ENCODE measurements at regions not wholly inside any gene's neighbourhood (a gene's known extent, or its start where the extent isn't known, plus 50 kb on each side); places are given as distances from the start of the nearest gene placed in this dataset.

GRCh38 chr15:47500842-47501241, 216.5 kb upstream of the SEMA6D start:
- DNase-seq = no peak

DNA sequence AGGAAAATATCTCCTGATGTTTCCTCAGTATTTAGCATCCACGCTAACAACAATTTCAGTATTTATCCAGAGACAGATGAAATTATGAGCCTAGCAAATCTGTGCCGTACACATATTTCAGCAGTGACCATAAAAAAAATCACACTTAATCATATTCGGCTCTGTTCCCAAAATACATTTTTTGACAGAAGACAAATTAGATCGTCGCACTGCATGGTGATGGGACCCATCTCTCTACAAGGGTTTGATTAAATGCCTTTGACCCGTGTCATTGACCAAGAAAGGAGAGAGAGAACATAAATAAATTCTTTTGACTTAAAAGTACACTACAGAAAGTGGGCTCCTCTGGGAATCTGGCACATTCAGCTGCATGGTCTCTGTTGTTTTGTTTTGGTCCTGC, 215.3 kb upstream of the SEMA6D start:
- no peak for DNase-seq

- no peak for DNase-seq
These were observed 213.4 kb upstream of the SEMA6D start for GRCh38 chr15:47503876-47504275.

GRCh38 chr15:47504624-47505256, 212.6 kb upstream of the SEMA6D start:
- peak; percentile 69 to 84 (median 69) for DNase-seq

DNA sequence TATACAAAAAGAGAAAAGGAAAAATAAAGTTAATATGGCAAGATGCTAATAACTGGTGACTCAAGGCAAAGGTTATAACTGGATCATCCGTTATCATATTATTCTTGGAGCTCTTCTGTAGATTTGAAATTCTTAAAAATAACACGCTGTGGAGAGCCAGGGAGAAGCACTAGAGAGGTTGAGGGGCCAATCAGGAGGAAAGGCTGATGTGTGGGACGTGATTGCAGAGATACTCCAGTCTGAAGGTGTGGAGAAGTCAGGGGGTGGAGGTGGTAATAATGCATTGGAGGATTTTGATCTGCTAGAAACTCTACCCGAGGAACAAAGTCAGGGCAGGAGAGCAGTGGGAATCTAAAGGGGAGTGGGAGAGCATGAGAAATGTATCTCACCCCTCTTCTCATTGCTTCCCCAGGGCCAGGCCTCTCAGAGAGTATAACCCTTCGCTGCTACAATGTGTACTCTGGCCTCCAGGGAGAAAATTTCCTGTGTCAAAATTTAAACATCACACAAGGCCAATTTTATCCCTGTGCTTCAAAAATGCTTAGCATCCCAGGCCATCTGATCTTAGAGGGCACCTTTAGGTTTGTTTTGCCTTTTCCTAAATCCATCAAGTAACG, 211.5 kb upstream of the SEMA6D start:
- DNase-seq = no peak

GRCh38 chr15:47506329-47507100, 210.8 kb upstream of the SEMA6D start:
- peak; percentile 24 to 61 (median 48) for DNase-seq

- DNase-seq = no peak
These were observed 209.9 kb upstream of the SEMA6D start for GRCh38 chr15:47507221-47507985.

GRCh38 chr15:47511261-47511660, 206.0 kb upstream of the SEMA6D start:
- no peak for DNase-seq

DNA sequence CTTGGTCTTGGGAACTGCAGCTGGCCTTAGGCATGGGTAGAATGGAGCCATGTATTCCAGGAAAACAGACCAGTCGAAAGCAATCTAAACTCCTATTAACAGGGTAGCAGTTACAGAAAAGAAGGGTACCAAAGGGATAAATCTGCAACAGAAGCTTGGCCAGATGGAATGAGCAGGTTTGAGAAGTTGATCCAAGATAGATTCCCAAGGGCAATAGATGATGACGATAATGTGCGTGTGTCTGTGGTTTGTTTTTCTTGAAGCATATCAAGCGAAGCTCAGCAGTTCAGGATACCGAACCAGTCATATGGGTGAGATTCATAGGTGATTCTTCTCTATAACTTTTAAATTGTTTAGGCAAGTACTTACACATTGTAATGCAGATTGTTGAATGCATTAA, 203.8 kb upstream of the SEMA6D start:
- DNase-seq = no peak

- no peak for DNase-seq
These were observed 203.1 kb upstream of the SEMA6D start for GRCh38 chr15:47514200-47514652.

DNA sequence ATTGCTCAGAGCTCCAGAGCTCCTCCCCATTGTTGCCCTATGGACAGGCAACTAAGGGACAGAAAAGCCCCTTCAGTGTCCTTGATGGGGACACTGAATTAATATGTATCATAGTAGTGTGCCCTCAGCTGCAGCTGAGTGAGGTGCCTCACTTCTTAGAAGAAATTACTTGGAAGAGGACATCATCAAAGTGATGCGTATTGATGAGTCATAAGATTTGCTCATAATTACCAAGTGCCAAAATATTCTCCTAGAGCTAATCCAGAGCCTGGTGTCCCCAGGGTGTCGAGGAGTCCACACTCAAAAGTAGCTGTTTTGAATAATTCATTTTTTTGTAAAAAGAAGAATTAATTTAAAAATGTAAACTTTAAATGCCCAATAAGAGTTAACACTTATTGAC, 200.7 kb upstream of the SEMA6D start:
- peak; percentile 12 to 68 (median 49) for DNase-seq

- DNase-seq = no peak
These were observed 200.3 kb upstream of the SEMA6D start for GRCh38 chr15:47516972-47517371.

GRCh38 chr15:47517737-47518136, 199.6 kb upstream of the SEMA6D start:
- DNase-seq = peak; percentile 12 to 44 (median 31)

GRCh38 chr15:47523681-47524475, 193.4 kb upstream of the SEMA6D start:
- peak; percentile 49 to 81 (median 76) for DNase-seq

GRCh38 chr15:47529241-47529640, 188.1 kb upstream of the SEMA6D start:
- DNase-seq = no peak

- no peak for DNase-seq
These were observed 182.6 kb upstream of the SEMA6D start for GRCh38 chr15:47534673-47535072.

- no peak for DNase-seq
These were observed 175.7 kb upstream of the SEMA6D start for GRCh38 chr15:47541562-47541961.

DNA sequence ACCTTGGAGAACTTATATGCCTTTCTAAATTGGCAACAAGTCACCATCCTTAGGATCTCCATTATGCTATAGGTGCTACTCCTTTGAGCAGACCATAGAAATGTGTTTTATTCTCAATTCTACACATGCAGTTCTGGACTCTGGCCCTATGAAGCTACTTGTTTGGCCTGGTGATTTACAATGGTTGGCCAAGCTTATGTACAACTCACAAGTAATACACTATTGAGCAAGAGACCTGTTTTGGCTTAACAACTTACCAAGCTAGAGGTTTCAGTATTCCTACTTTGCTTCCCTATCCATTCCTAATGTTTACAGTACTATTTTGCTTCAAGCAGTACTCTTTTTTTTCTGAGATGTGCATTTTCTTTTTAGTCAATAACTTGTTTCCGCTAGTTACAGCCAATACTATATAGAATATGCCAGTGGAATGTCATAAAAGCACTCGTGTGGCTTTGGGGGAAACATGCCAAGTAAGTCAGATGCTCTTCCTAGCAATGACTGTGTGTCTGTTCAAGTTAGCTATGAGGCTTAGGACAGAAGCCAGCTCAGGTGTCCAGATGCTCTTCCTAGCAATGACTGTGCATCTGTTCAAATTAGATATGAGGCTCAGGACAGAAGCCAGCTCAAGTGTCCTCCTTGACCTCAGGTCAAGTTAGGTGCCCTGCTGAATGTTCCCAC, 174.9 kb upstream of the SEMA6D start:
- no peak for DNase-seq

GRCh38 chr15:47548231-47548630, 169.1 kb upstream of the SEMA6D start:
- DNase-seq = peak in 1 of 3 donors; percentile 1

DNA sequence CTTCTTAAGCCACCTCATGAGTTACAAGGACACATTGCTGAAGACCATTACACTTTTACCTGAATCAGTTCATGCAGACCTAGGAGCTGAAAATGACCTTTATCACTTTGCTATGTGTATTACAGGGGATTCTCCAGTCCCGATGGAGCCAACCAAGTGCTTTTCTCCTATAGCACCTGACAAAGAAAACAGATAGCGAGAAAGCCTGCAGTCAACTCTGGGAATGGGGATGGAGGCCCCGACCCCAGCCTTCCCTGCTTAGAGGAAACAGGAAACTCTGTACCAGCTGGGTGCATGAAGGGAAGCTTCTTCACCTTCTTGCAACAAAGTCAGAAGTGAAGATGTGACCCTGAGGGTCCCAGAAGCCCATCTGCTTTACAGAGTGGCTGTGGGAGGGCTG, 168.3 kb upstream of the SEMA6D start:
- DNase-seq = no peak

GRCh38 chr15:47551079-47551478, 166.2 kb upstream of the SEMA6D start:
- DNase-seq = no peak

GRCh38 chr15:47551546-47551945, 165.8 kb upstream of the SEMA6D start:
- DNase-seq = no peak

Measured in suppressor macrophage treated with lipopolysaccharide for 1 hour (primary cell).